NCI-H526 (cell line): ENCODE measurements at regions not wholly inside any gene's neighbourhood (a gene's known extent, or its start where the extent isn't known, plus 50 kb on each side); places are given as distances from the start of the nearest gene placed in this dataset.

Source experiments
- DNase-seq, 2 experiments: peaks; one replicate each; lab custom pipeline; 2025; lab: John Stamatoyannopoulos, UW

DNA sequence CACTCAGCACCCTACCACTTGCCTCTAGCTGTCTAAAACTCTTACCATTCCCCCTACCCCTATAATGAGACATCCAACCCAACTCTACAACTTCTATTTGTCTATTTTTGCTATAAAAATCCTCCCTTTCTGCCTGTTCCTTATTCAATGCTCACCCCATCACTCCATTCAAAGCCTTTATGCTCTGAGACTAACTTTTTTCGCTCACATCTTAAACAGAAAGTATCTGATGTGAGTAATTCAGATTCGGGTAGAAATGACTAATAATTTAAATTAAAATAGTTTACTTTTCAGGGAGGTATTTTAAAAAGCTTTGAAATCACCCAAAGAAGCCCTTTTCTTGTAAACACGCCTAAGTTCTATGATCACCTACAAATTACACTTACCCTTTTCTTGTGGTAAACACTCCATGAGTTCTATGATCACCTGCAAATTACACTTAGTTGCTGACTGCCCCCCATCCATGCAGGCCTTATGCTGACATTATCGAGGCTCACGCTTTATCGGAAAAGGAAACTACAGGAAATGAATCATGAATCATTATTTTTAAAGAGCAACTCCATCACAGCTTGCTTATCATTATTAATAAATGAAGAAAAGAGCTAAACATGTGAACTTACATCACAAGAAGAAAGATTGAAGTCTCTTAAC is 168.7 kb upstream of the PPP1R2C start:
- no peak for DNase-seq

- no peak for DNase-seq
Measured at GRCh38 chrX:42948723-42949657, 171.0 kb upstream of the PPP1R2C start.

- no peak for DNase-seq
Measured at GRCh38 chrX:42951747-42952146, 173.8 kb upstream of the PPP1R2C start.

DNA sequence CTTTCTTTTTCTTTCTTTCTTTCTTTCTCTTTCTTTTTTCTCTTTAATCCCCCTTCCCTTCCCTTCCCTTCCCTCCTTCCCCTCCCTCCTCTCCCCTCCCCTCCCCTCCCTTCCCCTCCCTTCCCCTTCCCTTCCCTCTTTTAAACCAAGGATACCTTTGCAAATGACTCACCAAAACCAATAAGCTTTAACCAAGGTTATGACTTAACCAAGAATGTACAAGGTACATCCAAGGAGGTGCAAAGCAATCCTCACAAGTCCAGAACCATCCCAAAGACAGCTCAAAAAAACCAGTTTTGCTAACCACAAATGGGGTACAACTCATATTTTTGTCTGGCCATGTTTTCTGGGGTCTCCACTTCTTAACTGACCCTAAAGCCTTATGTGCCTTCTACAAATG is 174.7 kb upstream of the PPP1R2C start:
- no peak for DNase-seq

DNA sequence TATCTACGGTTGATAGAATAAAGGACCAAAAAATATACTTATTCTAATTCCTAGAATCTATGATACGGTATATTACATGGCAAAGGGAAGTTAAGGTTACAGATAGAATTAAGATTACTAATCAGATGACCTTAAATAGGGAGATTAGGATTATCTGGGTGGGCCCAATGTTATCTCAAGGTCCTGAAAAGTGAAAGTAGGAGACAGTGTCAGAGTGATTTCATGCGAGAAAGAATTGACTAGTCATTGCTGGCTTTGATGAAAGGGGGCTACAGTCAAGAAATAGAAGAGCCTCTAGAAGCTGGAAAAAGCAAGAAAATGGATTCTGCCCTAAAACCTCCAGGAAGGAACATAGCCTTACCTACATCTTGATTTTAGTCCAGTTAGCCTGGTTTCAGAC is 176.9 kb upstream of the PPP1R2C start:
- DNase-seq = no peak

DNA sequence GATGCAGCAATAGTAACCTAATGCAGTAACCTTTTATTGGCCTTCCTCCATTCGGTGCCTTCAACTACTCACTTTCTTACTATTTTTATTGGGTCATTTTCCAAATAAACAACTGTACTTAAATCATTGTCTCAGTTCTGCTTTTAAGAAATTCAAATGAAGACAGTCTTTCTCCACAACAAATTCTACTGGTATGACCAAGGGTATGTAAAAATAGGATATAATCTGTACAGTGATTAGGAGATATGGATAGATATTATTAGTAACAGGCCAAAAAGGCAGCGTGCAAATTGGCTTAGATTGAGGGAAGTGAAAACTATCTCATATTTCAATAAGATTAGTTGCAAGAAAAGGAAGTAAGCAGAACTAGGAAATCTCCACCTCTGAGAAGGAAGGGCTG is 177.4 kb upstream of the PPP1R2C start:
- DNase-seq = no peak

DNA sequence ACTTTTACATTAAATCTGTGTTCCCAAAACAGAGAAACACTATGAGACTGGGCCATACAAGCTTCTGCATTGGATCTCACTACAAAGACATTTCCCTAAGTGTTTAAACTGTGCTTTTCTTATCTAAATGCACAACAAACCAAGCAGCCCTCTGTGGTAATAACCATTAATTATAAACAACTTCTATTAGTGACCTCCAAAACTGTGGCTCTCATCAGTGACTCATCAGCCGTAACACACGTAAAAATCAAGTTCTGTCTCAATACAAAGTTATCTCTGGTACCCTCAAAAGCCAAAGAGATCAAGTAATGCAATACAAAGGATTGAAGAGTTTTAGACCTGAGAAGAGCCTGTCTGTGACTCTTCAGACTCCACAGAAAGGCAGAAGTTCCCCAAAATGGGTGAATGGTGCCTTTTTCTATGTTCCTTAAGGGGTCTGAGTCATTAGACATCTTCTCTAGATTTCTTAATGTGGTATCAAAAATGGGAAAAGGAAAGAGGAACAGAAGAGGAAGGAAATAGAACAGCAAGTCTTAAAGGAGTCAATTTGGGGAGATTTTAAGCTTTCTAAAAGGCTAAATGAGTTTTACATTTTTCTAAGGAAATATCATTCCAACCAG is 189.8 kb upstream of the PPP1R2C start:
- no peak for DNase-seq

GRCh38 chrX:42973321-42973720 is 195.4 kb upstream of the PPP1R2C start:
- no peak for DNase-seq

DNA sequence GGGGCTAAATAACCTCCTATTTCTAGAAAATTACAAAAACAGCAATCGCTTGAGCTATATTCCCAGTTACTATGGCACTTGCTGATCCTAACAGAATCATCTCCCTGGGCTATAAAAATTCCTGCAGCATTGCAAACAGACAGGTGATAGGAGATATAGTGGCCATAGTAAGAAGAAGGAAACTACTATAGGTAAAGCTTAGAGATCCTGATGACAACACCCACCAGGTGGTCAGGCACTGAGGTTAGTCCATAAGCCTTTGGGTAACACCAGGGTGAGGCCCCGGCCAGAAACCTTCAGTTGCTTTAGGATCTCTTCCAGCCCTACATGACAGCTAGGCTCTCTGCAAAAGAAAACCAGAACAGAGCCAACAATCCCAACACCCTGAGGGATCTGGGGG is 197.9 kb upstream of the PPP1R2C start:
- DNase-seq = no peak

DNA sequence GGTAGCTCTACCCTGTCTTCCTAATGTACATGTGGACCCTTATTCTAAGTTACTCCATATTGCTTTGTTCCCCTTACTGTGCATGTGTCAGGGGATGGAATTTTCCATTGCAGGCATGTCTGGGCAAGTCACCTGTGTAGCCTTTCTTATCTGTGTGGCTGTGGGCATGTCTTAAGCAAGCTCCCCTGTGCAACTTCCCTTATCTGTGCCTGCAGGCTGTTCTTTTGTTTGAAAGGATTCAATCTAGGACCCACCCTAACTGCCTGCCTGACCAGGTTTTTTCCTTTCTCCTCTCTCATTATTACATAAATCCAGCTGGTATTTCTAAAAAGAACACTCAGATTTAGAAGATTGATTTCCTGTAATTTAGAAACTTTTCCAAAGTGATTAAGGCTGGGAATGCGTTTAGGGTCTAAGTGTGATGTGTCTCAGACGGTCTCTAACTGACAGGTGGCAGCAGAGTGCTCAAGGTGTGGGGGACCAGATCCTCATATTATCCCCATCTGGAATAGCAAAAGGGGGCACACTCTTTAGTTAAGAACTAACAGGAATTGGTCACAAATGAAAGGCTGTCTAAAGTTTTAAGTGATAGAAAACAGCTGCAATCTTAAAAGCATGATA is 198.9 kb upstream of the PPP1R2C start:
- DNase-seq = peak; percentile 0 to 7

- no peak for DNase-seq
Measured at GRCh38 chrX:42978655-42979379, 200.9 kb upstream of the PPP1R2C start.

GRCh38 chrX:42988700-42989099 is 210.7 kb upstream of the PPP1R2C start:
- no peak for DNase-seq

DNA sequence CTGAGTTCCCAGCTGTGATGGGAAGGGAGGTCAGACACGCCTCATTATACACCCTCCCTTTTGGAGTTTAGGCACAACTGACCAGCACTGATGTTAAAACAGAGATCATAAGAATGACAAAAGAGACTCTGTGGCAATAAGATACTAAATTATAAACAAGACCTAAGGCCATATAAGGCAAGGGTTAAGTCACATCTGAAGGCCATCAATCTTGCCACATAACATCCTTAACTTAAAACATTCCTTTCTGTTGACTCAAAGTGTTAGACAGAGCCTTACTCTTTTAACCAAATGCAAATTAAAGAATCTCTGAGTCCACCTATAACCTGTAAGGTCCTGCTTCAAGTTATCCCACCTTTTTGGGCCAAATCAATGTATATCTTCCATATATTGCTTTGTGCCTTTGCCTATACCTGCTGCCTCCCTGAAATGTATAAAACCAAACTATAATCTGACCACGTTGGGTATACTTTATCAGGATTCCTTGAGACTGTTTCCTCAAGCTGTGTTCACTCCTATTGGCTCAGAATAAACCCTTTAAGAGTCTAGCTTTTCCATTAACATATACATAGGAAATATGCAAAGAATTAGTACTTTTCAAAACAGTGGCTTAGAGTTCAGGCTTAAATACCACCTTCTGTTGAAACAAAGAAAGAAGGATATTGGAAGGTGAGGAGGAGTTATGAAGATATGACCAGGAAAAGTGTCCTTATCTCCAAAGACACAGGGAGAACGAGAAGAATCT is 214.4 kb upstream of the PPP1R2C start:
- no peak for DNase-seq

DNA sequence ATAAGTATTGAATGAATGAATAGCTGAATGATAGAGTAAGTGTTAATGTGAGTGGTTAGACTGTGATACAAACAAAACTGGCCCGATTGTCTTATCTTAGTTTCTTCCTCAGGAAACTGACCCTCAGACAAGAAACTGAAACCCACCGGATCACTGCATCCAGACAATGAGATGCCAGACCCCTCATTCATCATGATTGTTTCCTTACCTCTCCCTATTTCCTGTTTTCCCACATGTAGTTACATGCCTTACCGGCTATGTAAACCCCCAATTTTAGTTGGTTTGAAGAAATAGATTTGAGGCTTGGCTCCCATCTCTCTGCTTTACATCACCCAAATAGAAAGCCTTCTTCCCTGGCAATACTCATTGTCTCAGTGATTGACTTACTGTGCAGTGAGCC is 218.9 kb upstream of the PPP1R2C start:
- DNase-seq = no peak

DNA sequence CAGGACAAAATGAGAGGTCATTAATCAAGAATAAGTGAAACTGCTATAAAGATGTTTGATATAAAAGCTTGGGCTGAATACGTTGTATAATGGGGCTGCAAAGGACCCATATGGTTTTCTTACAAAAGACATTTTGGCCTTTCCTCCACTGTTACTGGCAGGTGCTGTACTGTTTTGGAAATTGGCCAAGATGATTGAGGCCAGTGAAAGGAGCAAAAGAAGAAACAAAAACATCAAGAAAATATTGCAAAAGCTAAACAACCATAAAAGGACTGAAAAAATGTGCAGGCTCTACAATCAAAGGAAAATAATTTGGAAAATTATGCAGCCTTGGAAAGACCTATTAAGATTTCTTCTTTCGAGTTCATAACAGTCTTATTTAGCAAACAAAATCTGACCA is 222.2 kb upstream of the PPP1R2C start:
- no peak for DNase-seq

DNA sequence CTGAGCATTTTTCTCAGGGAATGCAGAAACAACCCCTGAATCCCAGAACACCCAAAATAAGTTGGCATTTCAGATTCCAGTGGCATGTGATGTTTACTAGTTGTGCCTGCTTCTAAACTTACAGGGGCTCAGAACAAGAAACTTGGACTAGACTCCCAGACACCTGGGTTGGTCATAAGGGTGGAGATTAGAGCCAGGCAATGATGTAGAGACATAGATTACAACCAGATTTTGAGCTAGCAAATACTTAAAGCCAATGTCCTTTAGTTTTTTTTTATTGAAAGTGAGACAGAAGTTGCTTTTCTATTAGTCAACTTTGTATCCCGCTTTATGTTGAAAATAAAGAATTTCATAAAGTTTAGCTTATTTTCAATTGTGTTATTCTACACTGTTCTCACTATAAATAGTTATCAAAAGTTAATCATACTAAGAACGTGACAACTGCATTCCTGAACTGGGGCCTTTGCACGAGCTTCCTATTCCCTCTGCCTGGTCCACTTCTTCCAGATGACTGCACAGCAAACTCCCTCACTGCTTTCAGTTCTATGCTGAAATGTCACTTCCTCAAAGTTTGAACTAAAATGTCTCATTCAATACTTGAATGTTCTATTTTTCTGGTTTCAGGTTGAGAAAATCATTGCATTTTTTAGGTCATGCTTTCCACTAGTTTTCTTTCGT is 224.7 kb upstream of the PPP1R2C start:
- DNase-seq = no peak

- DNase-seq = no peak
Measured at GRCh38 chrX:43003204-43003565, 225.2 kb upstream of the PPP1R2C start.

DNA sequence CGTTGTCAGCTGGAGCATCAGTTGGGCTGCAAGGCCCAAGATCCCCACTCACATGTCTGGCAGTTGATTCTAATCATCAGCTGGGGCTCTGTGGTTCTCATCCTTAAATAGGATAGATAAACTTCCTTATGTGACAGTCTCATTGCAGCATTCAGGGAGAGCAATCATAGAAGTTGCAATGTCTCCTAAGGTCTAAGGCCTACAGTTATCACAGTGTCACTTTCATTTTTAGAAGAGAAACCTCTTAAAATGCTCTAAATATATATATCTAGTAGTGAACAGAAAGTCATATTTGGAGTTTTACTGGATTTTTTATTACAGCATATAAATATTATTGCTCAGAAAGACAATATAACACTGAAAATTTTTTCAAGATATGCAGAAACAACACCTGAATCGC is 226.0 kb upstream of the PPP1R2C start:
- no peak for DNase-seq

DNA sequence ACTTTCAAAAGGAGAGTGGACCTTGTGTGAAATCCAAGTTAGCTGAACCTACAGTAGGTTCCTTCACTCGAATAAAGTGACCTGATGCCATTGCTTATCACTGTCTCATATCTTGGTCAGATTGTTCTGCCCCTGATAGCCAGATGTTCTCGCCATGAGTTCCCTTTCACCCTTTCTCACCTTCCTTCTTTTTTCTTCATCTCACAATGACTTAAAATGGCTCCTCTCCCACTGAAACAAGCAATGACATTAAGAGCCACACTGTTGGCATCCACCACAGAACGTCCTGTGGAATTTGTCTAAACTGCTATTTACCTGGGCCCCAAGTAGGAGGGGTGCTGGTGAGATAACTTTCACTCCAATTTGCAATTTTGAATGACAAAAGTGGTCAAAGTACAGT is 227.6 kb upstream of the PPP1R2C start:
- DNase-seq = no peak

GRCh38 chrX:43008356-43008755 is 230.4 kb upstream of the PPP1R2C start:
- no peak for DNase-seq

GRCh38 chrX:43016021-43016420 is 238.1 kb upstream of the PPP1R2C start:
- DNase-seq = no peak
